HCT116 (cell line): ENCODE measurements at regions not wholly inside any gene's neighbourhood (a gene's known extent, or its start where the extent isn't known, plus 50 kb on each side); places are given as distances from the start of the nearest gene placed in this dataset.

ENCODE experiments used
- ATAC-seq: fragments of 200-7000 bp; cut with Tn5 transposase; 2 replicates; pipeline ENCODE4 v1.9.1; 2020; ENCODE audit warnings: mild to moderate bottlenecking, moderate library complexity
- BruUV-seq: library from RNA; stranded (reverse); fragments of 400-500 nt; replicated peaks from 2 replicates; lab custom pipeline; 2021; lab: Mats Ljungman, UMichigan
- CTCF ChIA-PET: fragments of 300-600 bp; sonication (Branson Sonifier 250); formaldehyde crosslinking; loops from one replicate; lab custom pipeline; 2021; ENCODE audit warnings: antibody characterized with exemption; lab: Charles Lee
- POLR2A ChIA-PET: fragments of 300-600, 350-600 bp; sonication (Branson Sonifier 250); formaldehyde crosslinking; loops from one replicate; lab custom pipeline; 2021; ENCODE audit warnings: antibody characterized with exemption; lab: Charles Lee
- RAD21 ChIA-PET, 2 experiments: fragments of 300-600 bp; sonication (Branson Sonifier 250); formaldehyde crosslinking; loops; one replicate each; lab custom pipeline; 2023; ENCODE audit warnings: low total read pairs in 2 of 2; ENCODE audit not compliant: uncharacterized antibody in 2 of 2, unreplicated experiment in 2 of 2, low non-redundant PET in 1 of 2; lab: Charles Lee
- DNase-seq: peaks from one replicate; pipeline ENCODE4 v3.0.0-alpha.2; 2010; ENCODE audit warnings: low read depth, low spot score
- H2AFZ ChIP-seq: fragments of 200-600 bp; shearing (Covaris generic), sonication (generic); 2 replicates; pipeline ENCODE4 v1.6.1; 2017; ENCODE audit warnings: low read depth, mixed run types, mixed read lengths, antibody characterized with exemption, low read length; ENCODE audit not compliant: poor library complexity, severe bottlenecking
- H3K27ac ChIP-seq: 2 replicates; pipeline ENCODE4 v1.5.1; 2012; ENCODE audit warnings: low read depth, low read length
- H3K27me3 ChIP-seq: fragments of 200-600 bp; sonication (generic); 2 replicates; pipeline ENCODE4 v1.6.1; 2016; ENCODE audit warnings: mixed run types, low read length, mixed read lengths; ENCODE audit not compliant: insufficient read depth
- H3K36me3 ChIP-seq, 2 experiments: fragments of 200-500 bp in 1 of 2; fragments of 200-600 bp in 1 of 2; sonication (Bioruptor generic) in 1 of 2; sonication (generic) in 1 of 2; 2 replicates each; pipeline versions ENCODE4 v1.5.1 to v1.6.1; 2014 to 2016; ENCODE audit warnings: low read length in 2 of 2, inconsistent platforms in 1 of 2, mixed read lengths in 1 of 2, mixed run types in 1 of 2; ENCODE audit not compliant: insufficient read depth in 2 of 2, control insufficient read depth in 1 of 2
- H3K4me1 ChIP-seq, 2 experiments: fragments of 200-600 bp in 1 of 2; sonication (generic) in 1 of 2; 2 replicates each; pipeline versions ENCODE4 v1.5.1 to v1.6.1; 2012 to 2017; ENCODE audit warnings: low read length in 2 of 2, inconsistent platforms in 1 of 2, mild to moderate bottlenecking in 1 of 2, mixed read lengths in 1 of 2, mixed run types in 1 of 2, moderate library complexity in 1 of 2; ENCODE audit not compliant: insufficient read depth in 2 of 2, control insufficient read depth in 1 of 2
- H3K4me2 ChIP-seq: fragments of 200-600 bp; sonication (generic); 2 replicates; pipeline ENCODE4 v1.6.1; 2017; ENCODE audit warnings: mixed run types, low read length, mixed read lengths
- H3K4me3 ChIP-seq, 2 experiments: fragments of 200-600 bp in 1 of 2; sonication (generic) in 1 of 2; replicated peaks in 1 of 2; 2 replicates each; pipeline ENCODE4 v1.5.1; 2011 to 2016; ENCODE audit warnings: low read length in 2 of 2, control low read depth in 1 of 2, low read depth in 1 of 2, mild to moderate bottlenecking in 1 of 2, mixed read lengths in 1 of 2, mixed run types in 1 of 2
- H3K79me2 ChIP-seq: fragments of 200-600 bp; sonication (generic); 2 replicates; pipeline ENCODE4 v1.6.1; 2017; ENCODE audit warnings: mild to moderate bottlenecking, mixed run types, low read length, moderate library complexity, mixed read lengths; ENCODE audit not compliant: insufficient read depth
- H3K9ac ChIP-seq: fragments of 200-600 bp; sonication (generic); 2 replicates; pipeline ENCODE4 v1.6.1; 2016; ENCODE audit warnings: low read length, mixed read lengths
- H3K9me2 ChIP-seq: fragments of 200-600 bp; sonication (generic), shearing (Covaris generic); 2 replicates; pipeline ENCODE4 v1.6.1; 2017; ENCODE audit warnings: mixed run types, mild to moderate bottlenecking, moderate library complexity; ENCODE audit not compliant: insufficient read depth
- H3K9me3 ChIP-seq, 2 experiments: fragments of 200-500 bp in 1 of 2; fragments of 200-600 bp in 1 of 2; sonication (Bioruptor generic) in 1 of 2; sonication (generic) in 1 of 2; 2 replicates each; pipeline ENCODE4 v1.6.1; 2014 to 2017; ENCODE audit warnings: low read length in 2 of 2, mixed read lengths in 2 of 2, inconsistent platforms in 1 of 2, low read depth in 1 of 2, mild to moderate bottlenecking in 1 of 2, mixed run types in 1 of 2, moderate library complexity in 1 of 2; ENCODE audit not compliant: control insufficient read depth in 1 of 2, insufficient read depth in 1 of 2
- H4K20me1 ChIP-seq: fragments of 200-600 bp; sonication (generic), shearing (Covaris generic); 2 replicates; pipeline ENCODE4 v1.6.1; 2017; ENCODE audit warnings: mixed run types, mild to moderate bottlenecking, moderate library complexity; ENCODE audit not compliant: insufficient read depth
- ATF3 ChIP-seq: IDR thresholded peaks from 2 replicates; pipeline ENCODE4 v1.6.1; 2012
- CBX3 ChIP-seq: IDR thresholded peaks from 2 replicates; pipeline ENCODE4 v1.6.1; 2012; ENCODE audit warnings: low read depth
- CEBPB ChIP-seq: IDR thresholded peaks from 2 replicates; pipeline ENCODE4 v1.6.1; 2012; ENCODE audit warnings: low read depth
- EGR1 ChIP-seq: IDR thresholded peaks from 2 replicates; pipeline ENCODE4 v1.6.1; 2012; ENCODE audit warnings: low read depth
- ELF1 ChIP-seq: IDR thresholded peaks from 2 replicates; pipeline ENCODE4 v1.6.1; 2012; ENCODE audit warnings: low read depth, borderline replicate concordance
- EZH2 ChIP-seq: fragments of 200-600 bp; sonication (generic); IDR thresholded peaks from 2 replicates; pipeline ENCODE4 v1.6.1; 2017; ENCODE audit warnings: antibody characterized with exemption, mixed run types
- EZH2phosphoT487 ChIP-seq: fragments of 200-600 bp; IDR thresholded peaks from 2 replicates; pipeline ENCODE4 v1.6.1; 2018; ENCODE audit warnings: antibody characterized with exemption, borderline replicate concordance
- FOSL1 ChIP-seq: IDR thresholded peaks from 2 replicates; pipeline ENCODE4 v1.6.1; 2012; ENCODE audit warnings: low read depth
- JUND ChIP-seq: IDR thresholded peaks from 2 replicates; pipeline ENCODE4 v1.6.1; 2012
- POLR2AphosphoS5 ChIP-seq: IDR thresholded peaks from 2 replicates; pipeline ENCODE4 v1.6.1; 2011; ENCODE audit warnings: mild to moderate bottlenecking, low read depth, low read length, moderate library complexity
- RAD21 ChIP-seq: IDR thresholded peaks from 2 replicates; pipeline ENCODE4 v1.6.1; 2012; ENCODE audit warnings: low read depth, mild to moderate bottlenecking
- SIN3A ChIP-seq: IDR thresholded peaks from 2 replicates; pipeline ENCODE4 v1.6.1; 2012; ENCODE audit warnings: low read depth
- SP1 ChIP-seq: IDR thresholded peaks from 2 replicates; pipeline ENCODE4 v1.6.1; 2012; ENCODE audit warnings: low read depth
- SRF ChIP-seq: IDR thresholded peaks from 2 replicates; pipeline ENCODE4 v1.6.1; 2012; ENCODE audit warnings: low read depth
- TCF7L2 ChIP-seq: IDR thresholded peaks from 2 replicates; pipeline ENCODE4 v1.7.0; 2011; ENCODE audit warnings: borderline replicate concordance, inconsistent platforms; ENCODE audit not compliant: insufficient read depth, insufficient read length; ENCODE audit errors: extremely low read depth
- ZNF274 ChIP-seq: fragments of 200-500 bp; sonication (Bioruptor generic); IDR thresholded peaks from 2 replicates; pipeline ENCODE4 v1.6.1; 2014; ENCODE audit warnings: mild to moderate bottlenecking, low read depth, low read length, inconsistent platforms
- intact Hi-C: fragments of 100-400 bp; cut with micrococcal nuclease; formaldehyde crosslinking; loops from 2 replicates; pipeline ENCODE4 v1.10.0; 2022
- TF ChIP-seq, protein P1 (sequence below): IDR thresholded peaks from 2 replicates; pipeline ENCODE4 v1.6.1; 2012
- TF ChIP-seq, protein P2 (sequence below): IDR thresholded peaks from 2 replicates; pipeline ENCODE4 v1.6.1; 2012; ENCODE audit warnings: low read depth

DNA sequence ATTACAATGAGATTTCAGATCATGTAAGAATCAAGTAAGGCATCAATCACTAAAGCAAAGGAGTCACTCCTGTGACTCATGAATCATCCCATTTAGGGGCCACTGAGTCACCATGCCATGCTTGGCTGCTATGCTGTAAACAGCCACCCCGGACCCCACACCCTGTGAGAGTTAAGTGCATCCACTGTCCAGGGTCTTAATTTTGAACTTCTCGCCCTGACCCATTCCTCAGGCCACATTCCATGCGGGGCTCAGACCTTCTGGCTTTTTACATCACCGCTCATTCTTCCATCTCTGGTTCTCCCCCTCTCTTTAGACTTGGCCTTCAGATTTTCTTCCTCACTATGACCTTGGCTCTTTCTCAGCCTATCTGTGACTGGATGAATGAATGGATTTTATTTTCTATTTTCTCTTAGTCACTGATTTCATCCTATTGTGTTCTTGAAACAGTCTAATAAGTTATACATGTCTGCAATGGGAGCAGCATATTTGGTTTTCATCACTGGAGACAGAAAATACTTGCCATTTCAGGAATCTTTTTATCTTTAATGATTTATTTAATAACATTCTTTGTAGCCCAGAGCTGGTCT lies 239.6 kb downstream of the SKIDA1 start:
- no peaks in the 10 kb centered on the region for H4K20me1 ChIP-seq
- ATAC-seq (peak; percentile 87), DNase-seq (peak; percentile 52)
- no peaks in the 10 kb centered on the region for H3K79me2 ChIP-seq
- RAD21 ChIA-PET, result no interaction called here
- H3K4me1 ChIP-seq, result peaks cover 13 to 40% of the 10 kb centered on the region in 2 experiments
- no peaks in the 10 kb centered on the region for H3K27me3 ChIP-seq
- peak overlapping the region; percentile 89 for H2AFZ ChIP-seq
- no peaks in the 10 kb centered on the region for H3K9me3 ChIP-seq
- no peaks in the 10 kb centered on the region for H3K36me3 ChIP-seq
- H3K4me3 ChIP-seq, result peak overlapping the region in 1 of 2 experiments; percentile 15; a peak in 1 of 4 replicates
- POLR2A ChIA-PET, result no interaction called here
- H3K9ac ChIP-seq, result no peak overlapping the region
- no TSS peak for BruUV-seq
- H3K27ac ChIP-seq, result no peak overlapping the region
- intact Hi-C loops, result no loop called here
- TF ChIP-seq CEBPB (no peak), ELF1 (no peak), TCF7L2 (peak; percentile 43), SP1 (peak; percentile 50), CBX3 (peak; percentile 52; the same call in 1 of the 2 replicates), SIN3A (no peak), SRF (peak; percentile 73), FOSL1 (peak; percentile 82), EZH2 (no peak), JUND (peak; percentile 76)
- TF ChIP-seq, protein P1, sequence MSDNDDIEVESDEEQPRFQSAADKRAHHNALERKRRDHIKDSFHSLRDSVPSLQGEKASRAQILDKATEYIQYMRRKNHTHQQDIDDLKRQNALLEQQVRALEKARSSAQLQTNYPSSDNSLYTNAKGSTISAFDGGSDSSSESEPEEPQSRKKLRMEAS, result peak; percentile 53; the same call in 1 of the 2 replicates
- CTCF ChIA-PET, result no interaction called here
- no peaks in the 10 kb centered on the region for H3K9me2 ChIP-seq
- peak overlapping the region; percentile 66 for H3K4me2 ChIP-seq

DNA sequence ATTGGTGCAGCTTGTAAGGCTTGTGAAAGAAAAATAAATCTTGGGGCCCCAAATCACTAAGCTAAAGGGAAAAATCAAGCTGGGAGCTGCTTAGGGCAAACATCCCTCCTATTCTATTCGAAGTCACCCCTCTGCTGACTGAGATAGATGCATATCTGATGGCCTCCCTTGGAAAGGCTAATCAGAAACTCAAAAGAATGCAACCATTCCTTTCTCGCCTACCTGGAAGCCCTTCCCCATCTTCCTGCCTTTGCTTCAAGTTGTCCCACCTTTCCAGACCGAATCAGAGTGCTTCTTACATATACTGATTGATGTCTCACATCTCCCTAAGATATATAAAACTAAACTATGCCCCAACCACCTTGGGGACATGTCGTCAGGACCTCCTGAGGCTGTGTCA lies 240.3 kb downstream of the SKIDA1 start:
- no TSS peak for BruUV-seq
- ATAC-seq, result peak; percentile 50
- DNase-seq, result no peak
- no peak for TF ChIP-seq EGR1
- TF ChIP-seq EZH2phosphoT487, result no peak
- no peak for TF ChIP-seq ZNF274
- TF ChIP-seq RAD21, result no peak
- TF ChIP-seq, protein P2, sequence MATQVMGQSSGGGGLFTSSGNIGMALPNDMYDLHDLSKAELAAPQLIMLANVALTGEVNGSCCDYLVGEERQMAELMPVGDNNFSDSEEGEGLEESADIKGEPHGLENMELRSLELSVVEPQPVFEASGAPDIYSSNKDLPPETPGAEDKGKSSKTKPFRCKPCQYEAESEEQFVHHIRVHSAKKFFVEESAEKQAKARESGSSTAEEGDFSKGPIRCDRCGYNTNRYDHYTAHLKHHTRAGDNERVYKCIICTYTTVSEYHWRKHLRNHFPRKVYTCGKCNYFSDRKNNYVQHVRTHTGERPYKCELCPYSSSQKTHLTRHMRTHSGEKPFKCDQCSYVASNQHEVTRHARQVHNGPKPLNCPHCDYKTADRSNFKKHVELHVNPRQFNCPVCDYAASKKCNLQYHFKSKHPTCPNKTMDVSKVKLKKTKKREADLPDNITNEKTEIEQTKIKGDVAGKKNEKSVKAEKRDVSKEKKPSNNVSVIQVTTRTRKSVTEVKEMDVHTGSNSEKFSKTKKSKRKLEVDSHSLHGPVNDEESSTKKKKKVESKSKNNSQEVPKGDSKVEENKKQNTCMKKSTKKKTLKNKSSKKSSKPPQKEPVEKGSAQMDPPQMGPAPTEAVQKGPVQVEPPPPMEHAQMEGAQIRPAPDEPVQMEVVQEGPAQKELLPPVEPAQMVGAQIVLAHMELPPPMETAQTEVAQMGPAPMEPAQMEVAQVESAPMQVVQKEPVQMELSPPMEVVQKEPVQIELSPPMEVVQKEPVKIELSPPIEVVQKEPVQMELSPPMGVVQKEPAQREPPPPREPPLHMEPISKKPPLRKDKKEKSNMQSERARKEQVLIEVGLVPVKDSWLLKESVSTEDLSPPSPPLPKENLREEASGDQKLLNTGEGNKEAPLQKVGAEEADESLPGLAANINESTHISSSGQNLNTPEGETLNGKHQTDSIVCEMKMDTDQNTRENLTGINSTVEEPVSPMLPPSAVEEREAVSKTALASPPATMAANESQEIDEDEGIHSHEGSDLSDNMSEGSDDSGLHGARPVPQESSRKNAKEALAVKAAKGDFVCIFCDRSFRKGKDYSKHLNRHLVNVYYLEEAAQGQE, result no peak
- no peak for TF ChIP-seq POLR2AphosphoS5
- TF ChIP-seq EZH2, result no peak
- TF ChIP-seq CBX3, result no peak
- no peak for TF ChIP-seq ATF3

More for the DNA sequence above, 240.3 kb downstream of the SKIDA1 start:
- Histone ChIP-seq H3K9me3 (no peaks in the 10 kb centered on the region), H3K27ac (no peak overlapping the region), H3K4me3 (0 out of 4 replicates have a peak overlapping the region, but pooled peaks of 1 of the 2 experiments have one; percentile 15), H3K9ac (no peak overlapping the region), H3K4me1 (peaks cover 13 to 39% of the 10 kb centered on the region in 2 experiments), H3K4me2 (peak overlapping the region; percentile 66), H4K20me1 (no peaks in the 10 kb centered on the region), H2AFZ (peak overlapping the region; percentile 89), H3K36me3 (no peaks in the 10 kb centered on the region), H3K27me3 (no peaks in the 10 kb centered on the region), H3K79me2 (no peaks in the 10 kb centered on the region), H3K9me2 (no peaks in the 10 kb centered on the region)
- ChIA-PET CTCF (no interaction called here), RAD21 (no interaction called here), POLR2A (no interaction called here)
- intact Hi-C loops, result no loop called here
